ENCODE measurements at regions not wholly inside any gene's neighbourhood (a gene's known extent, or its start where the extent isn't known, plus 50 kb on each side); places are given as distances from the start of the nearest gene placed in this dataset.

DNA sequence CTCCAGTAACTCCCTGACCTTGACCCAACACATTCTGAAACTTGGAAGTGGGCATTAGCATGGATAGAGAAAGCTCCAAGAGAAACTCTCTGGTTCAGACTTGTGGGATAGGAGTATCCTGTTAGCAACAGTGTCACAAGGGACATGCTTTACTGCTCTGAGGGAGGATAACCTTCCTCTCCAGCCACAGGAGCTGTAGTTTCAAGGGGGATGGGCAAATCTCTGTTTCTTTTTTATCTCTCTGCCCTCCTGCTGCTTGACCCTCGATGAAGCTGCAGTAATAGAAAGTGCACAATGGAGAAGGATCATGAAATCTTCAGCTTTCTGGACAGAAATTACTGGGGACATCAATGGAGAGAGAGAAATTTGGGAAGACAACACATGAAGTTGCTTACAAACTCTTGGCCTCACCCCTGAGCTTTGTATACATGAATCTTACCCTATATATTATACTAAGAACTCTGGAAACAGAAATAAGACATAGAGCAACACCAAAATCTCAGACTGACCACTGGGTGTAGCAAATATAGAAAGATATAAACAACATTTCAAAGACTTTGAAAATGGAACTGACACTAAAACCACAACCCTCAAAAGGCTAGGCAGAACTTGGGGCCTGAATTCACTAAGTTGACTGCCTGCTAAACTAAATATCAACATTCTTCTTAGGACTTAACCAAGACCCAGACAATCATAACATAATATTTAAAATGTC is 471.0 kb upstream of the MEF2C start:
- TF ChIP-seq, protein P1, sequence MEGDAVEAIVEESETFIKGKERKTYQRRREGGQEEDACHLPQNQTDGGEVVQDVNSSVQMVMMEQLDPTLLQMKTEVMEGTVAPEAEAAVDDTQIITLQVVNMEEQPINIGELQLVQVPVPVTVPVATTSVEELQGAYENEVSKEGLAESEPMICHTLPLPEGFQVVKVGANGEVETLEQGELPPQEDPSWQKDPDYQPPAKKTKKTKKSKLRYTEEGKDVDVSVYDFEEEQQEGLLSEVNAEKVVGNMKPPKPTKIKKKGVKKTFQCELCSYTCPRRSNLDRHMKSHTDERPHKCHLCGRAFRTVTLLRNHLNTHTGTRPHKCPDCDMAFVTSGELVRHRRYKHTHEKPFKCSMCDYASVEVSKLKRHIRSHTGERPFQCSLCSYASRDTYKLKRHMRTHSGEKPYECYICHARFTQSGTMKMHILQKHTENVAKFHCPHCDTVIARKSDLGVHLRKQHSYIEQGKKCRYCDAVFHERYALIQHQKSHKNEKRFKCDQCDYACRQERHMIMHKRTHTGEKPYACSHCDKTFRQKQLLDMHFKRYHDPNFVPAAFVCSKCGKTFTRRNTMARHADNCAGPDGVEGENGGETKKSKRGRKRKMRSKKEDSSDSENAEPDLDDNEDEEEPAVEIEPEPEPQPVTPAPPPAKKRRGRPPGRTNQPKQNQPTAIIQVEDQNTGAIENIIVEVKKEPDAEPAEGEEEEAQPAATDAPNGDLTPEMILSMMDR (IDR thresholded peaks at IDR 0.05): no peak
- no peak for TF ChIP-seq POLR2A (IDR thresholded peaks at IDR 0.05)
